HL-60 (cell line): ENCODE measurements at regions not wholly inside any gene's neighbourhood (a gene's known extent, or its start where the extent isn't known, plus 50 kb on each side); places are given as distances from the start of the nearest gene placed in this dataset.

Source experiments
- DNase-seq, 2 experiments: peaks; one replicate each; pipeline ENCODE4 v3.0.0-alpha.2; 2010 to 2020; ENCODE audit warnings: low read depth in 1 of 2, low spot score in 1 of 2
- H3K27ac ChIP-seq: fragments of 250-450 bp; sonication (Bioruptor Pico); replicated peaks from 2 replicates; pipeline ENCODE4 v1.5.1; 2020; ENCODE audit warnings: mild to moderate bottlenecking, moderate library complexity
- H3K27me3 ChIP-seq: fragments of 250-450 bp; sonication (Bioruptor Pico); 2 replicates; pipeline ENCODE4 v1.5.1; 2021; ENCODE audit warnings: mild to moderate bottlenecking, moderate library complexity; ENCODE audit not compliant: insufficient read depth, poor library complexity, severe bottlenecking
- H3K4me3 ChIP-seq: replicated peaks from 2 replicates; pipeline ENCODE4 v1.5.1; 2011; ENCODE audit warnings: mild to moderate bottlenecking, control low read depth, low read length; ENCODE audit not compliant: insufficient read depth
- GABPA ChIP-seq: IDR thresholded peaks from 2 replicates; pipeline ENCODE4 v1.6.1; 2012; ENCODE audit warnings: low read depth
- POLR2AphosphoS5 ChIP-seq: IDR thresholded peaks from 2 replicates; pipeline ENCODE4 v1.6.1; 2012; ENCODE audit warnings: low read depth
- SPI1 ChIP-seq: IDR thresholded peaks from 2 replicates; pipeline ENCODE4 v1.6.1; 2012; ENCODE audit warnings: low read depth, mild to moderate bottlenecking, borderline replicate concordance
- TF ChIP-seq, protein P1 (sequence below): IDR thresholded peaks from 2 replicates; pipeline ENCODE4 v1.6.1; 2012; ENCODE audit warnings: low read depth; ENCODE audit not compliant: insufficient replicate concordance
- TF ChIP-seq, protein P2 (sequence below): IDR thresholded peaks from one replicate; pipeline ENCODE4 v1.5.1; 2011; ENCODE audit warnings: low read length, control low read depth, inconsistent platforms; ENCODE audit not compliant: insufficient read depth

DNA sequence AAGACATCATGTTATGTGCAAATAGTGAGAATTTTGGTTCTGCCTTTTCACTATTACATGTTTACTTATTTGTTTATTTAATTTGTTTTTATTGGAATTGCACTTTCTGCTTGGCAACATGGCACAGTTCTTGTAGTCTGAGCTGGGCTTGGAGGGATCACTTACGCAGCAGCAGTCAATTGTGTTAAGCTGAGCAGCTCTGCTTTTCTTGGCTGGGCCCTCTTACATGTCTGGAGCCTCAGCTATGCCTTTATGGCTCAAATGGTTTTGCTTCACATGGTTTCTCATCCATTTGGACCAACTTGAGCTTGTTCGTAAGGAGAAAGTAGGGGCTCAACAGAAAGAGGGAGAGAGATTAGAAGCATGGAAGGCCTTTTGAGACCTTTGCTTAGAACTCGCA is 327.5 kb upstream of the EPHA7 start:
- TF ChIP-seq SPI1, result no peak
- H3K27ac ChIP-seq, result no peak overlapping the region
- no peak for DNase-seq
- no peaks in the 10 kb centered on the region for H3K27me3 ChIP-seq
- H3K4me3 ChIP-seq, result no peak overlapping the region

GRCh38 chr6:93745306-93745705 is 325.9 kb upstream of the EPHA7 start:
- Histone ChIP-seq H3K27me3 (no peaks in the 10 kb centered on the region), H3K27ac (no peak overlapping the region), H3K4me3 (no peak overlapping the region)
- no peak for TF ChIP-seq POLR2AphosphoS5
- no peak for TF ChIP-seq GABPA
- TF ChIP-seq, protein P1, sequence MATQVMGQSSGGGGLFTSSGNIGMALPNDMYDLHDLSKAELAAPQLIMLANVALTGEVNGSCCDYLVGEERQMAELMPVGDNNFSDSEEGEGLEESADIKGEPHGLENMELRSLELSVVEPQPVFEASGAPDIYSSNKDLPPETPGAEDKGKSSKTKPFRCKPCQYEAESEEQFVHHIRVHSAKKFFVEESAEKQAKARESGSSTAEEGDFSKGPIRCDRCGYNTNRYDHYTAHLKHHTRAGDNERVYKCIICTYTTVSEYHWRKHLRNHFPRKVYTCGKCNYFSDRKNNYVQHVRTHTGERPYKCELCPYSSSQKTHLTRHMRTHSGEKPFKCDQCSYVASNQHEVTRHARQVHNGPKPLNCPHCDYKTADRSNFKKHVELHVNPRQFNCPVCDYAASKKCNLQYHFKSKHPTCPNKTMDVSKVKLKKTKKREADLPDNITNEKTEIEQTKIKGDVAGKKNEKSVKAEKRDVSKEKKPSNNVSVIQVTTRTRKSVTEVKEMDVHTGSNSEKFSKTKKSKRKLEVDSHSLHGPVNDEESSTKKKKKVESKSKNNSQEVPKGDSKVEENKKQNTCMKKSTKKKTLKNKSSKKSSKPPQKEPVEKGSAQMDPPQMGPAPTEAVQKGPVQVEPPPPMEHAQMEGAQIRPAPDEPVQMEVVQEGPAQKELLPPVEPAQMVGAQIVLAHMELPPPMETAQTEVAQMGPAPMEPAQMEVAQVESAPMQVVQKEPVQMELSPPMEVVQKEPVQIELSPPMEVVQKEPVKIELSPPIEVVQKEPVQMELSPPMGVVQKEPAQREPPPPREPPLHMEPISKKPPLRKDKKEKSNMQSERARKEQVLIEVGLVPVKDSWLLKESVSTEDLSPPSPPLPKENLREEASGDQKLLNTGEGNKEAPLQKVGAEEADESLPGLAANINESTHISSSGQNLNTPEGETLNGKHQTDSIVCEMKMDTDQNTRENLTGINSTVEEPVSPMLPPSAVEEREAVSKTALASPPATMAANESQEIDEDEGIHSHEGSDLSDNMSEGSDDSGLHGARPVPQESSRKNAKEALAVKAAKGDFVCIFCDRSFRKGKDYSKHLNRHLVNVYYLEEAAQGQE, result no peak
- TF ChIP-seq, protein P2, sequence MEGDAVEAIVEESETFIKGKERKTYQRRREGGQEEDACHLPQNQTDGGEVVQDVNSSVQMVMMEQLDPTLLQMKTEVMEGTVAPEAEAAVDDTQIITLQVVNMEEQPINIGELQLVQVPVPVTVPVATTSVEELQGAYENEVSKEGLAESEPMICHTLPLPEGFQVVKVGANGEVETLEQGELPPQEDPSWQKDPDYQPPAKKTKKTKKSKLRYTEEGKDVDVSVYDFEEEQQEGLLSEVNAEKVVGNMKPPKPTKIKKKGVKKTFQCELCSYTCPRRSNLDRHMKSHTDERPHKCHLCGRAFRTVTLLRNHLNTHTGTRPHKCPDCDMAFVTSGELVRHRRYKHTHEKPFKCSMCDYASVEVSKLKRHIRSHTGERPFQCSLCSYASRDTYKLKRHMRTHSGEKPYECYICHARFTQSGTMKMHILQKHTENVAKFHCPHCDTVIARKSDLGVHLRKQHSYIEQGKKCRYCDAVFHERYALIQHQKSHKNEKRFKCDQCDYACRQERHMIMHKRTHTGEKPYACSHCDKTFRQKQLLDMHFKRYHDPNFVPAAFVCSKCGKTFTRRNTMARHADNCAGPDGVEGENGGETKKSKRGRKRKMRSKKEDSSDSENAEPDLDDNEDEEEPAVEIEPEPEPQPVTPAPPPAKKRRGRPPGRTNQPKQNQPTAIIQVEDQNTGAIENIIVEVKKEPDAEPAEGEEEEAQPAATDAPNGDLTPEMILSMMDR, result no peak
- TF ChIP-seq SPI1, result no peak
- DNase-seq, result no peak

DNA sequence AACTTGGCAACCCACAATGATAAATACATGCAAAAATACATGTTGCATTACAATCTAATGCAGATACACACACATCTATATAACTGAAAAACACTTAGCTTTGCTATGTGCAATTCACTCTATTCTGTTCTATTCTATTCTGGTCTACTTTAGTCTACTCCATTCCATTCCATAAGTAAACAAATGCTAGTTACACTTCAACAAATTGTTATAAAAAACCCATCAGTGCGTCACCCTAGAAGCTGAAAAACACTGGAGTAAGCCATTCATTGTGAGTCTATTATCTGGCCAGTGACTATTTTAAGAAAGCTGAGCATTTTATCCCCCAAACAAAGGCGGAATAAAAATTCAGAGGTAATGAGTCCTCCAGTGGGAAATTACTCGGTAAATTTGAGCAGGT is 315.7 kb upstream of the EPHA7 start:
- H3K27ac ChIP-seq, result no peak overlapping the region
- no peak for TF ChIP-seq GABPA
- TF ChIP-seq, protein P2, result no peak
- TF ChIP-seq, protein P1, result no peak
- TF ChIP-seq SPI1, result no peak
- no peak for TF ChIP-seq POLR2AphosphoS5

DNA sequence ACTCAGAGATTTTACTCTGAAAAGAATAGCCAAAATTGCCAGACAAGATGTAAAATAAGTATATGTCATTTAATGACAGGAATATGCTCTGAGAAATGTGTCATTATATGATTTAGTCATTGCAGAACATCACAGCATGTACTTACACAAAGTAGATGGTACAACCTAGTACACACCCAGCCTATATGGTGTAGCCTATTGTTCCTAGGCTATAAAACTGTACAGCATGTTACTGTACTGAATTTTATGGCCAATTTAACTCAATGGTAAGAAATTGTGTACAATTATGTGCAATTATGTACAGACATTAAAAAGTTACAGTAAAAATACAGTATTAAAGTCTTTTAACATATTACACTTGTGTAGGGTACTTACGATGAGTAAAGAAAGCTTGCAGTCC is 311.9 kb upstream of the EPHA7 start:
- DNase-seq, result no peak
- no peak for TF ChIP-seq SPI1
- TF ChIP-seq, protein P1, result no peak

More for the DNA sequence above, 315.7 kb upstream of the EPHA7 start:
- no peak overlapping the region for H3K4me3 ChIP-seq
- DNase-seq, result no peak
- H3K27me3 ChIP-seq, result no peaks in the 10 kb centered on the region

More for the DNA sequence above, 311.9 kb upstream of the EPHA7 start:
- H3K27me3 ChIP-seq, result no peaks in the 10 kb centered on the region
- no peak overlapping the region for H3K27ac ChIP-seq
- no peak overlapping the region for H3K4me3 ChIP-seq
